T-helper 2 cell treated with Interferon-gamma antibody and Interleukin-4, amounts not matched to agents 100 ng/mL and 5 ng/mL, for 36 hours (primary cell): ENCODE measurements at regions not wholly inside any gene's neighbourhood (a gene's known extent, or its start where the extent isn't known, plus 50 kb on each side); places are given as distances from the start of the nearest gene placed in this dataset.

ENCODE experiments used
- intact Hi-C: fragments of 100-400 bp; cut with micrococcal nuclease; formaldehyde crosslinking; loops from one replicate; pipeline ENCODE4 v1.15.1; 2023

DNA sequence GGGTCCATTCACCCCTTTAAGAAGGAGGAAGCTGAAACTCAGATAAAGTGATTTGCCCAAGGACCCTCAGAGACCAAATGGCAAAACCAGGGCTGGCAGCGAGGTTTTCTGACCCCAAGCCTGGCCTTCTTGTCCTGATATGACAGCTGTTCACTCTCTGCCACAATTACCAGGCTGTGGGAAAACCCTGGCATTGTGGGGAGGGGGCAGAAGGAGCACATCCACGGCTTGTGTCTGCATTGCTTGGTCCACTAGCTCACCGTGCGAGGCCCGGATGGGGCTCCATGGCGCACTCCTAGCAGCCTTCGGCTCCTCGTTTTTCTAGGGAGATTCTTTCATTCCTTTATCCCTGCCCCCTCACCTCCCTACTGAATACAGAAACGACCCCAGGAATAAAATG is 143.4 kb upstream of the SIX2 start:
- intact Hi-C loops: no loop called here

GRCh38 chr2:45145073-45145899 is 136.0 kb upstream of the SIX2 start:
- intact Hi-C loops: no loop called here

DNA sequence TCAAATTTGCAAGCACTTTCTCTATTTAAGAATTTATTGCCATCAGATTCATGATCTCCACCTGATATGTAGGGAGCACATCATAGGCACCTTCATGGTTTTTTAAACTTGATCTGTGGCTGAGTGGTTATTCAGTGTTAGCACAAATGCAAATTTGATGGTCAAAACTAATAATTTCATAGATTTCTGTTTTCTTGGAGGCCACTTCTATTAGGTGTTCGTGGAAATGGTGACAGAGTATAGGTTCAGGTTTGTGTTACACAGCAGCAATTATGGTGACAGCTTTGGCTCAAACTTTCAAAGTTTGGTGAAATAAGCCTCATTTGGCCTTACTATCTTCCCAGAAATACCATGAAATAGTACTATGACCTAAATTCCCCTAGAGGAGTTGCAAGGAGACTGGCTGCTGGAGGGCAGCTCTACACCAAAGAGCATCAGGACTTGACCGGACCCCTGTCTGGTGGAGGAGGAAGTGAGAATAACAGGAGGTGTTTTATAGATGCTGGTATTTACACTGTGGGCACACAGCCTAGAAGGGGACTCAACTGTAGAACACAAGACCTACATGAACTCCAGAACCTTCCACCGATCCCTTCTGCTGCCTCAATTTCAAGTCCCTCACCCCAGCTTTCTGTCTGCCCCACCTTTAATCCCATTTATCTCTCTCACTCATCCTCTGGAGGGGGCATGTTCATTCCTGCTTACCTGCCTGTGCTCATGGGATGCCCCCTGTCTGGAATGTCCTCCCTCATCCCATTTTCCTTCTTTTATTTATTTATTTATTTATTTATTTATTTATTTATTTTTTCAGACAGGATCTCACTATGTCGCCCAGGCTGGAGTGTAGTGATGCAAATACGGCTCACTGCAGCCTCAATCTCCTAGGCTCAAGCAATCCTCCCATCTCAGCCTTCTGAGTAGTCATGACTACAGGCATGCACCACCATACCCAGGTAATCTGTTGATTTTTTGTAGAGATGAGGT is 132.9 kb upstream of the SIX2 start:
- intact Hi-C loops: no loop called here

DNA sequence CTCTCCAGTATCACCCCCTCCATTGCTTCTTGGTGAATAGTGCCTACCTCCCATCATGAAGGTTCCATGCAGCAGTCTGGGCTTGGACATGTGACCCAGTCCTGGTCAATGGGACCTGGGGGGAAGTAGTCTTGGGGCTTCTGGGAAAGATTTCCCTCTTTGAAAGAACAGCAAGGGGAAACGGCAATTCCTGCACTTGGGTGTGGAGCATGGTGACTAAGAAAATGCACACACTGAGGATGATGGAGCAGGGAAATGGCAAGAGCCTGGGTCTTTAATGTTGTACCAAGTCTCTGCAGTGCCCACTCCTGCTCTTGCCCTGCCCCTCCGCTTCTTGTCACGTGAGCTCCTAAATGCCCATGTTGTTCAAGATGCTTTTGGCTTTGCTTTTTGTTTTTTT is 131.4 kb upstream of the SIX2 start:
- intact Hi-C loops: no loop called here

DNA sequence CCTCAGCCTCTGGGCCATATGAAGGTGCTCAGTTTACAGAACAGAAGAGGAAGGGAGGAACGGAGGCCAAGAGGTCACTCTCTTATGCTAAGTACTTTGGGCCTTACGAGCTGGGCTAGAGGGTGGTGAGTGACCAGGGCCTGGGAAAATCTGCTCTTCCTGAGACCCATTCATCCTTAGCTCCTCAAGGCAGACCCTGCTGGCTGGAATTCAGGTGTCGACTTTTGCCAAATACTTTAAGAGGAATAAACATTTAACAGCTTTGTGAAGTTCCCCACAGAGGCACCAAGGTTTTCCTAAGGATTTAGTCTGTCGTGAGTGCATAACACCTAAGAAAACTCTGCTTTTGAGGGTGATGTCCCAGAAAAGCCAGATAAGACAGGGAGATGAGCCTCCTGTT is 129.7 kb upstream of the SIX2 start:
- intact Hi-C loops: no loop called here

DNA sequence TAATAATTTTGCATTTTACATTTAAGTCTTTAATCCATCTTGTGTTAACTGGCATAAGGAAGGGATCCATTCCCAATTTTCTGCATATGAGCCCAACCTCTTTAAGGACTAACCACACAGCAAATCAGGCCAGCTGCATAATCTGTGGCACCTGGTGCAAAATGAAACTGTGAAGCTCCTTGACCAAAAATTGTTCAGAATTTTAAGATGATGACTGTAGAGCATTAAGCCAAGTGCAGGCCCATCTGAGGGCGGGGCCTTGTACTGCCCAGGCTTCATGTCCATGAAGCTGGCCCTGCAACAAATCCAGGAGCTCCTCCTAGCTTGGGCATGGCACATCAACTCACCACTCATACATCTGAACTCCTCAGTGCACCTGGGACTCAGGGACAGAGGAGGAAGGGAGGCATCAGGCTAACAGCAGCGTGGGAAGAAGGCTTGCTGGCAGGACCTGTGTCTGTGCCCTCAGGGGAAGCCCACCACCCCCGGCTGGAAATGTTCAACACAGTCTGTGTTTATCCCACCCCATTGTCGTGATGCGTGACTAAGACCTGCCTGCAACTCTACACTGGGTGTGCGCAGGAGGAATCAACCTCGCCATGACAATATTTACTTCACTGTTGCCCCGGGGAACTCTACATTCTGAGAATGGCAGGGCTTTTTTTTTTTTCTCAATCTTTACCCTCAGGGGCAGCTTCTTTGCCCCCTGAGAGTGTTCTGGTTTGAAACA is 128.9 kb upstream of the SIX2 start:
- intact Hi-C loops: no loop called here

DNA sequence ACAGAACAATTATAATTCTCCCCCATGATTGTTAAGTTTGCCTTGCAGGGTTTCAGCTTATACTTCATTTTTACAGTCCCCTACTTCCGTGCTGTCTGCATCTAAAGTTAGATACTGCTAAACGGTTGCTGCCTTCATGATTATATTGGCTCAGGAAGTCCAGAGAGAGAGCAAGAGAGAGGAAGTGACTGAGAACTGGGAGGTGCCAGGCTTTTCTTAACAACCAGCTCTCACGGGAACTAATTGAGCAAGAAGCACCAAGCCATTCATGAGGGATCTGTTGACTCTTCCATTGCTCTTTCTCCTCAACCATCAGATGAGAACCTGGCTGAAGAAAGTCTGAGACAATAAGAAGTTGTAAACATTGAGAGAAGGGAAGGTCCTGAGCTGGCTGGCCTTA is 125.5 kb upstream of the SIX2 start:
- intact Hi-C loops: no loop called here

- intact Hi-C loops: no loop called here
These were observed 124.8 kb upstream of the SIX2 start for GRCh38 chr2:45134014-45134413.

GRCh38 chr2:45132551-45132950 is 123.3 kb upstream of the SIX2 start:
- intact Hi-C loops: no loop called here

GRCh38 chr2:45131587-45131986 is 122.3 kb upstream of the SIX2 start:
- intact Hi-C loops: no loop called here

- intact Hi-C loops: no loop called here
These were observed 121.5 kb upstream of the SIX2 start for GRCh38 chr2:45130736-45131135.

GRCh38 chr2:45128580-45128997 is 119.3 kb upstream of the SIX2 start:
- intact Hi-C loops: no loop called here

DNA sequence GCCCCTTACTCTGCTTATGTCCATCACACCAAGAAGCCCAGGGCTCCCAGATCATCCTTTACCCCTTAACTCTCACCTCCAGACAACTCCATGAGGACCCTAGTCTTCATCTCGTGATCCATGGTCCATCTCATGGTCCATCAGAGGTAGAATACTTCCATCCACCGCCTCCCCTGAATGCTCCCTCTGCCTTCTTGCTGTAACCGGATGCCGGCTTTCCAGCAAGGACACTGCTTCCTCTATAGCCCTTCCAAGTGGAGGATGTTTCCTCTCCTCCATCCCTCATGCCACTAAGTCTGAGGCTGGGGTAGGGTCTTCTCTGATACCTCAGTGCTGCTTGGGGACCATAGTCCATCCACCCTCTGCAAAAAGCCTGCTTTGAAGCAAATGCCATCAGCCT is 118.6 kb upstream of the SIX2 start:
- intact Hi-C loops: no loop called here

- intact Hi-C loops: no loop called here
These were observed 118.1 kb upstream of the SIX2 start for GRCh38 chr2:45127321-45127720.

GRCh38 chr2:45125232-45125631 is 116.0 kb upstream of the SIX2 start:
- intact Hi-C loops: no loop called here

GRCh38 chr2:45124456-45124855 is 115.2 kb upstream of the SIX2 start:
- intact Hi-C loops: no loop called here

- intact Hi-C loops: no loop called here
These were observed 114.4 kb upstream of the SIX2 start for GRCh38 chr2:45123521-45124191.

- intact Hi-C loops: no loop called here
These were observed 113.8 kb upstream of the SIX2 start for GRCh38 chr2:45123065-45123464.

DNA sequence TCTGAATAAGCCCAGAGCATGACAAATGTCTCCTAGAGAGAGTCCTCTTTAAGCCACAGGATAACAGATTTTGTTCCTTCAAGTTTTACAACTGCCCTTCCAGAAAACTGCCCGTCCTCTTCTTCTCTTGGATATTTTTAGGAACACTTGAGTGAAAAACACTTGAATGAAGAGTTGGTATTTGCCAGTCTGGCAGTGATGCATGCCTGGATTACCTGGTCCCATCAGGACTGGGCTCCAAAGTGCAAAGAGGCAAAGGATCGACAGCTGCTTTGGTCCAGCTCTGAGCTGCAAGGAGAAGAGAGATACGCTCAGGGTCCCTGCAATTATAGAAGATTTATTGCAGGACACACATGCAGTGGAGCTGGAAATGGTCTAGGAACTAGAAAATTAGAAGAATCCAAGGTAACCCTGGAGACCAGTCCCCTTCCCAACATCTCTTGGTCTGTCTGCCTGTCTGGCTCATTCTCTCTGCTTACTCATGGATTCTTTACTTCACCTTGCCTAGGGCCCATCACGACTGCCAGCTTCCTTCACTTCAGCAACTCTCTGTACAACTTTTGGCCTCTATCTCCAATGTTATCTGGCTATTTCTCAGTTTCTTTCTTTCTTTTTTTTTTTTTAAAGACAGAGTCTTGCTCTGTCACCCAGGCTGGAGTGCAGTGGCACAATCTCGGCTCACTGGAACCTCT is 112.1 kb upstream of the SIX2 start:
- intact Hi-C loops: no loop called here

DNA sequence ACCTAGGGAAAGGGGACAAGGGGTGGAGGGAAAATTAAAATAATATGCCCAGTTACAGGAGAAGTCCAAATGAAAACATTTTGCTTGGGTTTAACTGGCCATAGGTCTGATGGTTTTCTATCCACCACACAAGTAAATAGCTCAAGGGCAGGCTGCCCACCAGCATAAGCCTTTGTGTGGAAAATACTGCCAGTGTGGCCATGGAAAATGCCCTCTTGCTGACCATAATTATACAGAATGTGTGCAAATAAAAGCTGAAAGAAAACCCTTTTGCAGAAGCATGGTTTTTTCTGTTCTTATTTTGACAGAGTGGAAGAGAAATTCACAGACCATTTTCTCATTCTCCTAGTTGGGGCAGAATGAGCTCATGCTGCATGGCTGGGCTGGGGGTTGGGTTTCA is 111.3 kb upstream of the SIX2 start:
- intact Hi-C loops: no loop called here

- intact Hi-C loops: no loop called here
These were observed 110.6 kb upstream of the SIX2 start for GRCh38 chr2:45119855-45120254.
